ENCODE measurements at regions not wholly inside any gene's neighbourhood (a gene's known extent, or its start where the extent isn't known, plus 50 kb on each side); places are given as distances from the start of the nearest gene placed in this dataset.

DNA sequence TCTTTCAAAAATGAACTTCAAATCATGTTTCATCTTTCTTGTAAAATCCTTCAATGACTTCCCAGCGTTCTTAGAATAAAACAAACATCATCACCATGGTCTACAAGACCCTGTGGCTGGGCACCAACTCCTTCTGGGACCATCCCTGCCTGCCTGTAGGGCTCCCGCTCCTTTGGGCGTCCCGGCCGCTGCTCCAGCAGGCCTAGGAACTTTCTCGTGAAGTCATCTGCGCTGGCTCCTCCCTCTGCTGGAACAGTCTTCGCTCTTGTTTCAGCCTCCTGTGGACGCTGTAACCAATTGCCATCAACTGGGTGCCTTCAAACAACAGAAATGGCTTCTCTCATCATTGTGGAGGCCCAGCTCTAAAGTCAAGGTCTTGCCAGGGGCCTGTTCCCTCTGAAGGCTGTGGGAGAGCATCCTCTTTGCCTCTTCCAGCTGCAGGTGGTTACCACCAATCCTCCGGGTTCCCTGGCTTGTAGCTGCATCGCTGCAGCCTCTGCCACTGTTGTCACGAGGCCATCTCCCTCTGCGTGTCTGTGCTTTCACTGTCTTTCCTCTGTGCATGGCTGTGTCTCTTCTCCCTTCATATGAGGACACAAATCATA lies 185.5 kb upstream of the SDK2 start:
- H3K36me3 ChIP-seq (ENCODE audit: insufficient read depth, low read length), result no peaks in the 10 kb centered on the region
- H3K9me2 ChIP-seq (ENCODE audit: insufficient read depth, low read length), result no peaks in the 10 kb centered on the region
- peaks cover 6% of the 10 kb centered on the region for H3F3A ChIP-seq (ENCODE audit: insufficient read depth, low read length, poor library complexity, severe bottlenecking)
- H2AFZ ChIP-seq (ENCODE audit: low read depth, low read length), result no peak overlapping the region
- no peaks in the 10 kb centered on the region for H3K27me3 ChIP-seq (ENCODE audit: insufficient read depth, low read depth, low read length)
- no peak overlapping the region for H3K27ac ChIP-seq (ENCODE audit: low read length)
- no peaks in the 10 kb centered on the region for H3K79me2 ChIP-seq (replicated peaks; ENCODE audit: insufficient read depth, low read length)
- no peak overlapping the region for H3K9ac ChIP-seq (ENCODE audit: low read length)
- no peak overlapping the region for H3K4me3 ChIP-seq (ENCODE audit: low read length)
- H4K20me1 ChIP-seq (ENCODE audit: insufficient read depth), result no peaks in the 10 kb centered on the region
- no peak overlapping the region for H3K4me2 ChIP-seq (ENCODE audit: low read length)
- no peaks in the 10 kb centered on the region for H3K9me3 ChIP-seq (ENCODE audit: low read length)
- TF ChIP-seq RAD21 (conservative IDR thresholded peaks at IDR 0.05) (no peak), POLR2AphosphoS5 (IDR thresholded peaks at IDR 0.05) (no peak), EP300 (conservative IDR thresholded peaks at IDR 0.05; ENCODE audit: poor library complexity, severe bottlenecking) (no peak), EZH2 (IDR thresholded peaks at IDR 0.05; ENCODE audit: borderline replicate concordance, insufficient read depth, low read length, poor library complexity, severe bottlenecking) (no peak), TAF1 (IDR thresholded peaks at IDR 0.05; ENCODE audit: low read depth) (no peak), SMC3 (conservative IDR thresholded peaks at IDR 0.05; ENCODE audit: poor library complexity) (no peak), MXI1 (conservative IDR thresholded peaks at IDR 0.05; ENCODE audit: poor library complexity, severe bottlenecking) (no peak)
- TF ChIP-seq, protein P1, sequence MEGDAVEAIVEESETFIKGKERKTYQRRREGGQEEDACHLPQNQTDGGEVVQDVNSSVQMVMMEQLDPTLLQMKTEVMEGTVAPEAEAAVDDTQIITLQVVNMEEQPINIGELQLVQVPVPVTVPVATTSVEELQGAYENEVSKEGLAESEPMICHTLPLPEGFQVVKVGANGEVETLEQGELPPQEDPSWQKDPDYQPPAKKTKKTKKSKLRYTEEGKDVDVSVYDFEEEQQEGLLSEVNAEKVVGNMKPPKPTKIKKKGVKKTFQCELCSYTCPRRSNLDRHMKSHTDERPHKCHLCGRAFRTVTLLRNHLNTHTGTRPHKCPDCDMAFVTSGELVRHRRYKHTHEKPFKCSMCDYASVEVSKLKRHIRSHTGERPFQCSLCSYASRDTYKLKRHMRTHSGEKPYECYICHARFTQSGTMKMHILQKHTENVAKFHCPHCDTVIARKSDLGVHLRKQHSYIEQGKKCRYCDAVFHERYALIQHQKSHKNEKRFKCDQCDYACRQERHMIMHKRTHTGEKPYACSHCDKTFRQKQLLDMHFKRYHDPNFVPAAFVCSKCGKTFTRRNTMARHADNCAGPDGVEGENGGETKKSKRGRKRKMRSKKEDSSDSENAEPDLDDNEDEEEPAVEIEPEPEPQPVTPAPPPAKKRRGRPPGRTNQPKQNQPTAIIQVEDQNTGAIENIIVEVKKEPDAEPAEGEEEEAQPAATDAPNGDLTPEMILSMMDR (IDR thresholded peaks at IDR 0.05; ENCODE audit: poor library complexity, severe bottlenecking), result no peak
- TF ChIP-seq, protein P2, sequence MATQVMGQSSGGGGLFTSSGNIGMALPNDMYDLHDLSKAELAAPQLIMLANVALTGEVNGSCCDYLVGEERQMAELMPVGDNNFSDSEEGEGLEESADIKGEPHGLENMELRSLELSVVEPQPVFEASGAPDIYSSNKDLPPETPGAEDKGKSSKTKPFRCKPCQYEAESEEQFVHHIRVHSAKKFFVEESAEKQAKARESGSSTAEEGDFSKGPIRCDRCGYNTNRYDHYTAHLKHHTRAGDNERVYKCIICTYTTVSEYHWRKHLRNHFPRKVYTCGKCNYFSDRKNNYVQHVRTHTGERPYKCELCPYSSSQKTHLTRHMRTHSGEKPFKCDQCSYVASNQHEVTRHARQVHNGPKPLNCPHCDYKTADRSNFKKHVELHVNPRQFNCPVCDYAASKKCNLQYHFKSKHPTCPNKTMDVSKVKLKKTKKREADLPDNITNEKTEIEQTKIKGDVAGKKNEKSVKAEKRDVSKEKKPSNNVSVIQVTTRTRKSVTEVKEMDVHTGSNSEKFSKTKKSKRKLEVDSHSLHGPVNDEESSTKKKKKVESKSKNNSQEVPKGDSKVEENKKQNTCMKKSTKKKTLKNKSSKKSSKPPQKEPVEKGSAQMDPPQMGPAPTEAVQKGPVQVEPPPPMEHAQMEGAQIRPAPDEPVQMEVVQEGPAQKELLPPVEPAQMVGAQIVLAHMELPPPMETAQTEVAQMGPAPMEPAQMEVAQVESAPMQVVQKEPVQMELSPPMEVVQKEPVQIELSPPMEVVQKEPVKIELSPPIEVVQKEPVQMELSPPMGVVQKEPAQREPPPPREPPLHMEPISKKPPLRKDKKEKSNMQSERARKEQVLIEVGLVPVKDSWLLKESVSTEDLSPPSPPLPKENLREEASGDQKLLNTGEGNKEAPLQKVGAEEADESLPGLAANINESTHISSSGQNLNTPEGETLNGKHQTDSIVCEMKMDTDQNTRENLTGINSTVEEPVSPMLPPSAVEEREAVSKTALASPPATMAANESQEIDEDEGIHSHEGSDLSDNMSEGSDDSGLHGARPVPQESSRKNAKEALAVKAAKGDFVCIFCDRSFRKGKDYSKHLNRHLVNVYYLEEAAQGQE (IDR thresholded peaks at IDR 0.05; ENCODE audit: borderline replicate concordance), result no peak

DNA sequence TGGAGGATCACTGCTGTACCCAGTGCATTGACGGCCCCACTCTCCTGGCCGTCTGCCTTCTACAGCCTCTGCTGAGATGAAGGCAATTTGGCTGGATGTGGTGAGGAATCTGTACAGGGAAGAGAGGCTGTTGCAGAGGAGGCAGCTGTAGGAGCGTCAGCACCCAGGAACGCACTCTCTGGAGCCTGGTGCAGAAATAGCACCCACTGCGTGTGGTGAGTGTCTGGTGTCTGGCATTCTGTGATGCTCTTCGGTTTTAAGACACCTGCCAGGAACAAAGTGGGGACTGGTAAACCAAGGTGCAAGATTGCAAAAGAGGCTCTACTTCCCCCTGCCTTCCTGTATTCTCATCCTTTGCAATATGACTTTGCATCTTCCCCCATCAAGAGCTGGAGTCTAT lies 187.5 kb upstream of the SDK2 start:
- Histone ChIP-seq H3K27ac (ENCODE audit: low read length) (no peak overlapping the region), H3K36me3 (ENCODE audit: insufficient read depth, low read length) (no peaks in the 10 kb centered on the region), H3K9ac (ENCODE audit: low read length) (no peak overlapping the region), H3K4me3 (ENCODE audit: low read length) (no peak overlapping the region), H3K9me3 (ENCODE audit: low read length) (no peaks in the 10 kb centered on the region), H4K20me1 (ENCODE audit: insufficient read depth) (no peaks in the 10 kb centered on the region), H3K9me2 (ENCODE audit: insufficient read depth, low read length) (no peaks in the 10 kb centered on the region), H3K27me3 (ENCODE audit: insufficient read depth, low read depth, low read length) (no peaks in the 10 kb centered on the region), H3F3A (ENCODE audit: insufficient read depth, low read length, poor library complexity, severe bottlenecking) (peaks cover 6% of the 10 kb centered on the region), H2AFZ (ENCODE audit: low read depth, low read length) (no peak overlapping the region), H3K4me2 (ENCODE audit: low read length) (no peak overlapping the region), H3K79me2 (replicated peaks; ENCODE audit: insufficient read depth, low read length) (no peaks in the 10 kb centered on the region)
- TF ChIP-seq POLR2AphosphoS5 (IDR thresholded peaks at IDR 0.05) (no peak), MXI1 (conservative IDR thresholded peaks at IDR 0.05; ENCODE audit: poor library complexity, severe bottlenecking) (no peak), RAD21 (conservative IDR thresholded peaks at IDR 0.05) (no peak), EZH2 (IDR thresholded peaks at IDR 0.05; ENCODE audit: borderline replicate concordance, insufficient read depth, low read length, poor library complexity, severe bottlenecking) (no peak), EP300 (conservative IDR thresholded peaks at IDR 0.05; ENCODE audit: poor library complexity, severe bottlenecking) (no peak), SMC3 (conservative IDR thresholded peaks at IDR 0.05; ENCODE audit: poor library complexity) (no peak), TAF1 (IDR thresholded peaks at IDR 0.05; ENCODE audit: low read depth) (no peak)
- TF ChIP-seq, protein P2 (IDR thresholded peaks at IDR 0.05; ENCODE audit: borderline replicate concordance), result no peak
- TF ChIP-seq, protein P1 (IDR thresholded peaks at IDR 0.05; ENCODE audit: poor library complexity, severe bottlenecking), result no peak

Data from neural cell (in vitro differentiated cells).